Hippocampal formation (tissue), 2 donors: ENCODE measurements at regions not wholly inside any gene's neighbourhood (a gene's known extent, or its start where the extent isn't known, plus 50 kb on each side); places are given as distances from the start of the nearest gene placed in this dataset.

Experiments
- DNase-seq, 2 donors: peaks; one replicate each; lab custom pipeline; 2025; lab: John Stamatoyannopoulos, UW

DNA sequence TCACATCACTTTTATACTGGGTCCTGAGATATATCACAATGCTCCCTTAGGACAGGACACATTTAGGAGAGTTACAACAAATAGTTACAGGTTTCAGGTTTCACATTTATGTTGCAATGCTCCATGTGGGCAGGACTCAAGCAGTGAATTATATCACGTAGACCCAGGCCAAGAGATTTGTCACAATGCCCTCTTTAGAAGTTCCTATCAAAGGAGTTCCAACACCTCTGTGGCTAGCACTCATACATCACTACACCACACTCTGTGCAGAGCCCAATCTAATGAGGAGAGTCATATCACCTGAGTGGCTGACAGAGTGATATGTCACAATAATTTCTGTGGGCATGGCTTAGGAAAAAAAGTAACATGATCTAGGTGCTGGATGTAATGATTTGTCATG lies 1068.2 kb upstream of the AMELY start:
- no peak for DNase-seq

DNA sequence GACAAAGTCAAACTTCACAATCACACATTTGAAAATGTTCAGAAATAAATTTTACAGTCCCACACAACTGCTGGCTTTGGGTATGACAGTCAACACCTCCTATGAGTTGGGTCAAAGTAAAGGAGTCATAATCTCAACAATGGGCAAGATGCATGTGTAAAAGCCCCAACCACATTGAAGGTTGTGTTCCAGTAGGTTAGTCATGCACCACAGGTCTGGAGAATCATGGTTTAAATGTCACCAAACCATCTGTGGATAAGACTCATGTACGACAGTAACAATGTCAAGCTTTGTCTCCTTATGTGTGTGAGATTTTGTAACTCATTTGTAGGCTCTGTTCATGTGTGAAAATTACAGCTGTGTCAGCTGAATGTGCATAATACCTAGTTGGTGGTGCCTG lies 1065.7 kb upstream of the AMELY start:
- DNase-seq = no peak

DNA sequence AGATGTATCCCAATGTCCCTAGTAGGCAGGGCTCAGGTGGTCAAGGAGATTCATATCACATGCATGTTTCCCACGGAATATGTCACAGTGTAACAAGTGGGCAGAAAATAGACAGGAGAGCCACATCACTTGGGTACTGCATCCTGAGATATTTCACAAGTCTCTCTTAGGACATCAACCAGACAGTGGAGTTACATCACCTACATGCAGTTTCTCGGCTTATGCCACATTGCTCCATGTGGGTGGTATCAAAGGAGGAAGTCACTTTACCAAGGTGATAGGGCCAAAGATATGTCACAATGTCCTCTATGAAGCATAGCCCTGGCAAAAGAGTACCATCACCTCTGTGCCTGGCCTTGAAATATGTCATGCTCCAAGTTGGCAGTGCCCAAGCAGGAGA lies 1056.7 kb upstream of the AMELY start:
- DNase-seq = no peak

DNA sequence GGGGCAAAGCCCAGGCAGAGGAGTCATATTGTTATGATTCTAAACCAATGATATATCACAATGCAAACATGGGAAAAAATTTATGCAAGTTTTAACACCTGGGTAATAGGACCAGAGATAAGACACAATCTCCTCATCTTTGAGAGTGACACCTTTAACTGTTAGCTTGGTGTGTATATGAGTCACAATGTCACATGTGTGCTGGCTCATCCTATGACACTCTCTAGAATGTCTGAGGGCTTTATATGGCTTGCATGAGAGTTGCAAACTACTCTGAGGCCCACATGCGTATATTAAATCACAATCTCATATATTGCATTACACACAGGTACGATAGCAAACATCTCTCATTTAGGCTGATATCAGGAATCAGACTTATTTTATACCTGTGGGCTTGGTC lies 1055.4 kb upstream of the AMELY start:
- DNase-seq = no peak

- no peak for DNase-seq
Measured at GRCh38 chrY:7963393-7963792, 1051.8 kb upstream of the AMELY start.

DNA sequence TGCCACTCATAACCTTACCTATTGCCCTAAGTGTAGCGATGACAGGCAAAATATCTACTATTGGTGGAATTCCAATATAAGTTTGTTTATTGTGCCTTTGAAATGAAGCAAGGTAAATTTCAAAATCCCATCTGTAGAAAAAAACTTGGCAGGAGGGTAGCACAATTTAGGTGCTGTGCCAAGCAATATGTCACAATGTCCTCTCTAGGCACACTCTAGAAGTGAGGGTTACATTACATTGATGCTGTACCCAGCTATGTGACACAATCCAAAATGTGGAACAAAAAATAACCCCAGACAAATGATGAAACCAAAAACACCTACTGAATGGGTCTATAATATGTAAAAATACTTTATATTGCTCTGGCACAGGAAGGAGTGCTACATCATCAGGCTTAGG lies 1050.8 kb upstream of the AMELY start:
- no peak for DNase-seq

DNA sequence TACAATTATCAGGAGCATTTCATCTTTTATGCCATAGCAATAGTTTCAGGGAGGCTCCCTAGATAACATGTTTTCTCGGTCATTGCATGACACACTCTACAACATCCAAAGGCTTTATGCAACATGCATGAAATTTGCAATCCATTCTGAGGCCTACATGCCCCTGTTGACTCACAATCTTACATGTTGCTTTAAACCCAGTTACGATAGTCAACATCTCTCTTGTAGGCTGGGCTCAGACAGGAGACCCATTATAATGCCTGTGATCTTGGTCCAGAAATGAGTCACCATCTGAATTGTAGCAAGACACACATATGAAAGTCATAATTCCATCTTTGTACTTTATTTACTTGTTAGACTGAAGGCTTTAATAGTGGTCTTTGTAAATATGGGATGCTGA lies 1050.3 kb upstream of the AMELY start:
- no peak for DNase-seq

- no peak for DNase-seq
Measured at GRCh38 chrY:7957773-7958172, 1046.2 kb upstream of the AMELY start.

- no peak for DNase-seq
Measured at GRCh38 chrY:7951187-7951852, 1039.8 kb upstream of the AMELY start.

GRCh38 chrY:7944135-7944534 lies 1032.6 kb upstream of the AMELY start:
- no peak for DNase-seq

DNA sequence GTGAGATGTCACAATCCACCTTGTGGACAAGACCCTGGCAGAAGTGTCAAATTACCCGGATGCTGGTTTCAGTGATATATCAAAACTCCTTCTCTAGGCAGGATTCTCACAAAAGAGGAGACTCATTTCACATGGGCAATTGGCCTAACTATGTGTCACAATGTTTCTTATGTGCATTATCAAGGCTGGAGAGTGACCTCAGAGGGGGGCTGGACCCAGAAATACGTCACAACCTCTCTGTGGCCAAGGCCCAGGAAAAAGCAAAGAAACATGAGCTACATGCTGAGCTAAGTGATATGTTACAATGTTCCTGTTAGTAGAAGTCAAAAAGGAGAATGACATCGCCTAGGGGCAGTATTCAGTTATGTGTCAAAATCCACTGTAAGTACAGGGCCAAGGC lies 1031.2 kb upstream of the AMELY start:
- DNase-seq = no peak

DNA sequence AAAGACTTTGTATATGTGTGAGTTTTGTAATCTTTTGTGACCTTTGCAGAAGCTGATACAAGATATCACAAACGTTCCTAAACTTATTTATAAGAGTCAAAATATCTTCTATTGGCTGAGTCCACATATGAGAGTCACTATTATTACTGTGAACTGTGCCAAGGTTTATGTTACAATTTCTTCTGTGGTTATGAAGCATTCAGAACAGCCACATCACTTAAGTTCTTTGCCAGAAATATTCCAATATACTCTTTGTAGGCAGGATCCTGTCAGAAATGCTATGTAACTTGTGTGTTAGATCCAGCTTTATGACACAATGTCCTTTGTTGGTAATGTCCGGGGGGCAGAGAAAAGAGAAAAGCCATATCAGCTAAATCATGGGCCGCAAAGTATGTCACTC lies 1030.3 kb upstream of the AMELY start:
- DNase-seq = no peak

DNA sequence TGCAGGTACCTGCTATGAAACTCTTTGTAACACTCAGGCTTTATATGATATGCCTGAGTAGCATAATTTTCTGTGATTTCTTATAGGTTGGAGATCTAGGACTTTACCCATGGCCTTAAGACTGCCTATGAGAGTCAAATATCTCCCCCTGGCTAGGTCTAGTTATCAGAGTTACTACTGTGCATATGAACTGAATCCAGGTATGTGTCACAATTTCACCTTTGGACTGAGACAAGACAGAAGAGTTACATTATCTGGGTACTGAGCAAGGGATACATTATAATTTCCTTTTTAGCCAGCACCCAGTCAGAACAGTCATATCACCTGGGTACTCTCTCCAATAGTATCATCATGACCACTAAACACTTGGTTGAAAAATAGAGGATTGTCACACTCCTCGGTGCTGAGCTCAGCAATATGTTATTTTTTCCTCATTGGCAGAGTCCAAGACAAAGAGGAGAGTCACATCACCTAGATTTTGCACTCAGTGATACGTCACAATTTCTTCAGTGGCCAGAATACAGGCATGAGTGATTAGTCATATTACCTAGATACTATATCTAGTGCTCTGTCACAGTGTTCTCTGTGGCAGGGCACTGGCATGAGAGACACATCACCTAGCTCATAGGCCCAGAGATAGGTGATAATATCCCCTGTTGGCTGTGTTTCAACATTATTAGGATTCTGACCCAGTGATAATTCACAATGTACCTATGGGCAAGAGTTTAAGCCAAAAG lies 1027.6 kb upstream of the AMELY start:
- DNase-seq = no peak

DNA sequence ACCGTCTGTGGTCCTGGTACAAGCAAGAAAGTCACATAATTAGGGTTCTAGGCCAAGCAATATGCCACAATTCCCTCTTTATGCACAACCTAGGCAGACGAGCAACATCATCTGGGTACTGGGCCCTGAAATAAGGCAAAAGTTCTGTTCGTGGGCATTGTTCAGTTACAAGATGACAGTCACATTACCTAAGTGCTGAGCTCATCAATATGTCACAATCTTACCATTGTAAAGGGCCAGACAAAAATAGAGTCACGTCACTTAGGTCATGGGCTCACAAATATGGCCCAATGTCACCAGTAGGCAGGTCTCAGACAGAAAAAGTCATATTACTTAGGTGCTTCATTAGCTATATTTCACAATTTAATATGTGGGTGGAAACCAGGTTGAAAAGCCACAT lies 1025.3 kb upstream of the AMELY start:
- DNase-seq = no peak

GRCh38 chrY:7936046-7936445 lies 1024.5 kb upstream of the AMELY start:
- DNase-seq = no peak

GRCh38 chrY:7935606-7936005 lies 1024.1 kb upstream of the AMELY start:
- no peak for DNase-seq

GRCh38 chrY:7932424-7932823 lies 1020.9 kb upstream of the AMELY start:
- DNase-seq = no peak

GRCh38 chrY:7929866-7930265 lies 1018.3 kb upstream of the AMELY start:
- DNase-seq = no peak

GRCh38 chrY:7924059-7924458 lies 1012.5 kb upstream of the AMELY start:
- no peak for DNase-seq

GRCh38 chrY:7923476-7924017 lies 1012.0 kb upstream of the AMELY start:
- no peak for DNase-seq

DNA sequence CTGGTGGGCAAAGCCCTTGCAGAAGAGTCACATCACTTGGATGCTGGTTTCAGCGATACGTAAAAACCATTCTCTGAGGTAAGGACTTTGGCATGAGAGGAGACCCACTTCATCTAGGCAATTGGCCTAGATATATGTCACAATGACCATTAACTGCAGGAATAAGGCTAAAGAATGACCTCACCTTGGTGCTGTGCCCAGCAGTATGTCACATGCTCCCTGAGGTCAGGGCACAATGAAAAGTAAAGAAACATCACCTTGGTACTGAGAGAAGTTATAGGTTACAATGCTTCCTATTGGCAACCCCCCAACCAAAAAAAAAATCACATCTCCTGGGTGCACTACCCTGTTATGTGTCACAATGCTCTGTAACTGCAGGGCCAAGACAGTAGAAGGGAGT lies 1008.8 kb upstream of the AMELY start:
- no peak for DNase-seq

DNA sequence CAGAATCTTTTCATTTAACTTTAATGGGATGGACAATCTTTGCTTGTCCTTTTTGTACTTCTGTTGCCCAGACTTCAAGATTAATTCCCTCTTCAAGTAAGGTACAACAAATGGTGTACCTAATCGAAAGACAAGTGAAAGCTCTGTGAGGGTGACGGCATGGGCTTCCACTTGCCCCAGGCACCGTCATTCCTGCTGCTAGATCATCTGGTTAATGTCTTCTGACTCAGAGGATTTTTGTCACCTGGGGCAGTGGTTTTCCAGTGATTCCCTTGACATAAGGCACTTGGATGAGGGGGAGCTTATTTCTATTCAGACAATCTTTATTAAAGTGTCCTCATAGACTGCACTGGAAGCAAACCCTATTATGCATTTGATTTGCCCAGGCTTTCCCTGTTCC lies 977.0 kb upstream of the AMELY start:
- DNase-seq = no peak

GRCh38 chrY:7881696-7882095 lies 970.1 kb upstream of the AMELY start:
- no peak for DNase-seq

GRCh38 chrY:7879245-7879644 lies 967.7 kb upstream of the AMELY start:
- DNase-seq = no peak
